Stimulated activated CD8-positive, alpha-beta memory T cell treated with anti-CD3 and anti-CD28 coated beads, Interleukin-12 subunit alpha, Interleukin-12 subunit beta, amount 100 ng/mL, for 4 hours (primary cell): ENCODE measurements at regions not wholly inside any gene's neighbourhood (a gene's known extent, or its start where the extent isn't known, plus 50 kb on each side); places are given as distances from the start of the nearest gene placed in this dataset.
"Not testable (repeated sequence)": the region's sequence is repeated elsewhere in the genome, so short reads cannot be mapped to it uniquely, and the experiment has no call there.

ENCODE experiments used
- DNase-seq: peaks from one replicate; pipeline ENCODE4 v3.0.0-alpha.2; 2020; ENCODE audit warnings: low read depth

DNA sequence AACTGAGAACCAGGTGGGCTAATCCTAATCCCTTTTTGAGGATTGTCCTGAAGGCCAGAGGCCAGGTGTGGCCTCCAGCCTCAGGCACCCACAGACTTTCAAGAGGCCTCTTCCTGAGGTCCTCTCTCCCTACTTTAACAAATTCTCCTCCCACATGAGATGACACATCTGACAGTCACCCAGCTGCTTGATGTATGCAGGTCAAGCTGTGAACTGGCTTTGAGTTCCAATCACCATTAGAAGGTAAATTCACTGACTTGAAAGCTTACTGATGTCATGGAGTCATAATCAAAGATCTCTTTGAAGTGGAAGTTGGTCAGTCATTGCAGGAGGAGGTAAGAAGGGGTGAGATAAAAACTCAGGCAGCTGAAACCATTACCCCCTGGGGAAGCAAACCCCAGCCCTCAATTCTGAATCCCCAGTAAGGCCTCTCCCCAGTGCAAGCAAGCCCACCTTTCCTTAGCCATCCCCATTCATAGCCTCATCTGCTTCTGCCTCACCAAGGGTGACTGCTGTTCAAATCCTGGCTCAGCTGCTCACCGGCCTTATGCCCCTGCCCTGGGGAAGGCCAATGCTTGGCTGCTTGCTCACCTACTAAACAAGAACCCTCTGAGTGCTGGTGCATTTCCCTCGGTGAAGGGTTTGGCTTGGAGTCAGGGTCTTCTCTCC, 196.3 kb downstream of the BCL2L11 start:
- DNase-seq: not testable (repeated sequence)

DNA sequence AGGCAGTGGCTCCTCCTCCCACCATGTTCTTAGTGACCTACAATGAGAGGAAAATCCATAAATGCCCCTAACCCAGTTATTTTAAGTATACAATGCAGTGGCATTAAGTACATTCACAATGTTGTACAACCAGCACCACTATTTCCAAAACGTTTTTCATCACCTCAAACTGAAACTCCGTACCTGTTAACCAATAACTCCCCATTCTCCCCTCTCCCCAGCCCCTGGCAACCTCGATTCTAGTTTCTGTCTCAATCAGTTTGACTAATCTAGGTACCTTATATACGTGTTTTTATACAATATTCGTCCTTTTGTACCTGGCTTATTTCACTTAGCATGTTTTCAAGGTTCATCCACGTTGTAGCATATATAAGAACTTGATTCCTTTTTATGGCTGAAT, 198.8 kb downstream of the BCL2L11 start:
- DNase-seq: not testable (repeated sequence)

GRCh38 chr2:111320264-111320663, 199.6 kb downstream of the BCL2L11 start:
- DNase-seq: not testable (repeated sequence)

DNA sequence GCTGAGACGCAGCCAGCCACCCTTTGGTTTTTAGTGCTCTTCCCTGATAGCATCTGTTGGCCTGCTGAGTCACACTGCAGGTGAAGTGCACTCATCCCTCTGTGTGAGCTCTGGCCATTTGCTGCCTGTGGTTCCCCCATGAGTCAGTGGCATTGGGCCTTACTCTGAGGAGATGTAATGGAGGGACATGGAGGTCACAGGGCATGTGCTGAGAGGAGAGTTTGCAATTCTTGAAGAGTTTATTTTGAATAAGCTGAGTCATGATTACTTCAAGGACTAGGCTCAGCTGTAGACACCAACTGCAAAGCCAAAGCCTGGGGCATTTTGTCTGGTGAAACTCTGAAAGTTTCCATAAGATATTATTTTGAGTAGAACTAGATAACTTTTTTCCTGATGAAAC, 200.3 kb downstream of the BCL2L11 start:
- not testable (repeated sequence) for DNase-seq

DNA sequence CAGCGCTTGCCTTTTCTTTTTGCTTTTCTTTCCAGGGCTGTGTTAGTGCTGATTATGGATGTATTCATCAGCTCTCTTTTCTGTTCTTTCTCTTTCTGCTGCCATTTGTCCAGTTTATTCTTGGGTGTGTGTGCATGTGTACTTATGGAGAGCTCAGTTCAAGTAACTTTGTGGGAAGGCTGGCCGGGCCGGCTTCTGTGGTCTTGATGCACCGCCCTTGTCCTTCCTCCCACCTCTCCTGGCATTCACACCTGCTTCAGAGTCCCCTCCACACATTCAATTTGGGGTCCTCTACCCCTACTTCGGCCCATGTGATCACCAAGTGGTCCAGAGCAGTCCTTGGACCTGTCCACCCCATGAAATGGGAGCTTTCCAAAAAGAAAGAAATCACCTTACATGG, 202.7 kb downstream of the BCL2L11 start:
- DNase-seq: not testable (repeated sequence)

DNA sequence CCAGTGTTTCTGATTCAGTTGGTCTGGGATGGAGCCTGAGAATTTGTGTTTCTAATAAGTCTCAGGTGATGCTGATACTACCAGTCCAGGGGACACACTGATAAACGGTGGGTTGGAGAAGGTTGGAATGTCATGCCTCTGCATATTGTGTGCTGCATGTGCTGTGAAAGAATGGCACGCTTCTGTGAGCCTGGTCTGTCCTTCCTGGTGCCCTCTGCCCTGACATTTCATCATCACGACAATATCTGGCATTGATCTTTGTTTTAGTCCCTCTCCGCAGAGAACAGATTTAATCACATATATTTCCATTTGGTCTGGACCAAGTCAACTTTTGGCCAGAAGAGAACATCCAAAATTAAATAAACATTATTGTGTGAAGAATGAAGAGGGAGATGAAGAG, 207.0 kb downstream of the BCL2L11 start:
- not testable (repeated sequence) for DNase-seq

- not testable (repeated sequence) for DNase-seq
These were observed 208.6 kb downstream of the BCL2L11 start for GRCh38 chr2:111329309-111329708.

- not testable (repeated sequence) for DNase-seq
These were observed 210.5 kb downstream of the BCL2L11 start for GRCh38 chr2:111331099-111331724.

DNA sequence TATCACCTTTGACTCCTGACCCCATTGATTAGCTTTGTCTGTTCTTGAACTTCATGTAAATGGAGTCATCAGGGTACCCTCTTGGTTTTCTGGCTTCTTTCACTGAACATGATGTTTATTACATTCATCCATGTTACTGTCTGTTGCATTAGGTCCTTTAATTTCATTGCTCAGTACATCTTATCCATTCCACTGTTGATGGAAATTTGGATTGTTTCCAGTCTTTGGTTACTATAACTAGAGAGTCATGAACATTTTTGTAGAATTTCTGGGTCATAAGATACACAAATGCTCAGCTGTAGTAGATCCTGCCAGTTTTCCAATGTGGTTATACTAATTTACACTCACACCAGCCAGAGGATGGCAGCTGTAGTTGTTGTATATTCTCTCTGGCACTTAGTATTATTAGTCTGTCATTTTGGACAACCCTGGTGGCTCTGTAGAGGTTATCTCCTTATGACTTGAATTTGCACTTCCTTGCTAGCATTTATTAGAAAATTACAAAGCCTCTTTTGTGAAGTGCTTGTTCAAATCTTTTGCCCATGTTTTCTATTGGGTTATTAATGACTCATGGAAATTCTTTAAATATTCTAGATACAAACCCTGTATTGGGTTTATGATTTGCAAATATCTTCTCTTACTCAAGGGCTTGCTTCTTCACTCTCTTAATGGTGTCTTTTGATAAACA, 214.7 kb downstream of the BCL2L11 start:
- not testable (repeated sequence) for DNase-seq

DNA sequence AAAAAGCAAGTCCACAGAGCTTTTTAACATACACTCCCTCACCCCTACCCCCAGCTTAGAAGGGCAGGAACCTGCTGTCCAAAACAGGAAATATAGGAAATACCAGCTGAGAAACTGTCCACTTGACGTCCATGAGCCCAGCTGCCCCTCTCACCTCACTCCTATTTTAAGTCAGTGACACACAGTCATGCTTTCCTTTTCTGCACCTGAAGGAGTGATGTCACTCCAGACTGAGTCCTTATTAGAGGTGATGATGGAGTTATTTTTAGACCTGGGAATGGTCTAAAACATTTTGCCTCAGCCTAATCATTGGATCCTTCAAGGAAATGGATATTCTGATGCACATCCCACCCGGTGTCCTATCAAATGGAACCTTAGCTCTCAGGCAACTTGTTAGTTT, 217.8 kb downstream of the BCL2L11 start:
- DNase-seq: not testable (repeated sequence)

DNA sequence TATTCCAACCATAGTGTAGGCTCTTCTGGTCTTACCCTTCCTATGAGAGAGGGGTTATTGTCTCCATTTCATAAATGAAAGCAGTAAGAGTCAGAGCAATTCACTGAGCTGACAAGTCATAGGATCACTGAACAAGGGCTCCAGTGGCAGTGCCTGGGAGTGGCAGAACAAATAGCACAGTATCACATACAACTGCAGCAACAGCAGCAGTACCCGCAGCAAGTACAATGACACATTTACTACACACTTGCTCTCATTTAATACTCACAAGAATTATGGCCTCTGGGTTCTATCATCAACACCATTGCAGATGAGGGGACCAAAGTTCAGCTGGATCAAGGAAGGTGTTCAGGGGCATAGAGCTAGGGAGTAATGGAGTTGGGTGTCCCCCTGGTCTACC, 218.8 kb downstream of the BCL2L11 start:
- DNase-seq: not testable (repeated sequence)

GRCh38 chr2:111344590-111344989, 223.9 kb downstream of the BCL2L11 start:
- DNase-seq: not testable (repeated sequence)

DNA sequence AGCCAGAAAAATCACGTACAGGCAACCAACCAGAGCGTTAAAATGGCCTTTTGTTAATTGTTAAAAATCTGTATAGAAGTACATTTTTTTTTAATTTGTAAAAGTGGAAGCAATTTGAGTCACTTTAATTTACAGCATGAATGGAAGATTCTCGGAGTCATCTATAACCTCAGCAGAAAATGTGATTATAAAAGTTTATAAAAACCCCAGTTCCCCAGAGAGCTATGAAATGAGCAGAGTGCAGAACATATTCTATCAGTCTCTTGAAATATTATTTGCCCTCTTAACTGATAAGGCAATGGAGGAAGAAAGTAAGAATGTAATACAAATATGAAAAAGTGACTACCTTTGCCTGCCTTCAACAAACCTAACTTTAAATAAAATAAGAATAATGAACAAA, 224.7 kb downstream of the BCL2L11 start:
- DNase-seq: not testable (repeated sequence)

DNA sequence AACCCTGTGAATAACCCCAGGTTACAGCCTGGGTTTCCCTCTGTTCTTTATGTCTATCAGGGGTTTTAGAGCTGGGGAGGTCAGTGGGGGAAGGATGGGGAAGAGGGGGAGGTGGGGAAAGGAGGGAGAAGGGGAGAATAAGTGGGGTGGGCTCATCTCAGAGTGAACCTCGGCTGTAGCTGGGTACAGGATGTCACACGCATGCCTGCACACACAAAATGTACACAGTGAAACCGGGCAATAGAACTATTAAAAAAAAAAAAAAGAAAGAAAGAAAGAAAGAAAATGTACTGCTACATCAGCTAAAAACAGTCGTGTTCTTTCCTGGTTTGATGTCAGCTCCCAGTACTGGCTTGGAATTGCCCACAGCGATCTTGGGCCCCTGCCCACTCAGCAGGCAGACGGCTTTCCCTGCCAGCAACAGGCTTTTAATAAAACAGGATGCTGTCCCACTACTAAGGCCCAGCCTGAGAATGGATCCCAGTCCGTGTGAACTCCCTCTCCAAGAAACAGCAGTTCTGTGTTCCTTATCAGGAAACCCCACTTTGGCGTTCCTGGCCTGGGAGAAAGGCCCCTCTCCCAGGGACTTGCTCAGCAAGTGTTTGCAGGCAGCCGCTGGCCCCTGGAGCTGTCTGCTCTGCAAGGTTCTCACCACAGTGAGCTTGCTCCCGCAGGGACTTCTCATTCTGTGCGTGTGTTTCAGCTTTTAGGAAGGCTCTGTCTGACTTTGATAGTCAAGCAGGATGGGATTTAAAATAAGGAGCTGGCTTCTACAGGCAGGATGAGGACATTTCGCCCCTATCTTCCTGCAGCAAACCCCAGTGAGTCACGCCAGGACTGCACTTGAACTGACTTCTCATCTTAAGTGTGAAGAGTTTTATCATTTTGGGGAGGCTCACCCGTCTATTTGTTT, 225.6 kb downstream of the BCL2L11 start:
- DNase-seq: not testable (repeated sequence)

GRCh38 chr2:111347695-111348094, 227.0 kb downstream of the BCL2L11 start:
- DNase-seq: not testable (repeated sequence)

GRCh38 chr2:111348316-111348715, 227.6 kb downstream of the BCL2L11 start:
- DNase-seq: not testable (repeated sequence)

- not testable (repeated sequence) for DNase-seq
These were observed 234.5 kb downstream of the BCL2L11 start for GRCh38 chr2:111355022-111355817.

GRCh38 chr2:111355823-111356511, 235.3 kb downstream of the BCL2L11 start:
- DNase-seq: not testable (repeated sequence)

- DNase-seq: not testable (repeated sequence)
These were observed 235.9 kb downstream of the BCL2L11 start for GRCh38 chr2:111356512-111357031.

- not testable (repeated sequence) for DNase-seq
These were observed 245.4 kb downstream of the BCL2L11 start for GRCh38 chr2:111365986-111366640.
